Choroid plexus epithelial cell (primary cell): ENCODE measurements at regions not wholly inside any gene's neighbourhood (a gene's known extent, or its start where the extent isn't known, plus 50 kb on each side); places are given as distances from the start of the nearest gene placed in this dataset.
A peak's percentile ranks its signal among the peaks of the same experiment; 100 is the strongest.

Source experiments
- DNase-seq: peaks from one replicate; pipeline ENCODE4 v3.0.0-alpha.2; 2010; ENCODE audit warnings: low read depth
- H3K4me3 ChIP-seq: 2 replicates; pipeline ENCODE4 v1.5.1; 2011; ENCODE audit warnings: low read depth, mild to moderate bottlenecking, control low read depth, low read length, moderate library complexity
- CTCF ChIP-seq: conservative IDR thresholded peaks from 2 replicates; pipeline ENCODE4 v1.5.1; 2011; ENCODE audit warnings: low read depth, mild to moderate bottlenecking, control low read depth, inconsistent platforms, low read length, moderate library complexity

GRCh38 chr18:61957801-61958516, 65.2 kb upstream of the RNF152 start:
- DNase-seq: peak; percentile 55
- peak; percentile 65 for TF ChIP-seq CTCF
- H3K4me3 ChIP-seq: no peak overlapping the region

GRCh38 chr18:61955644-61956043, 62.8 kb upstream of the RNF152 start:
- H3K4me3 ChIP-seq: no peak overlapping the region
- no peak for DNase-seq
- no peak for TF ChIP-seq CTCF

GRCh38 chr18:61954096-61954746, 61.4 kb upstream of the RNF152 start:
- no peak overlapping the region for H3K4me3 ChIP-seq
- no peak for TF ChIP-seq CTCF
- DNase-seq: no peak

GRCh38 chr18:61953641-61954040, 60.8 kb upstream of the RNF152 start:
- TF ChIP-seq CTCF: no peak
- DNase-seq: no peak
- H3K4me3 ChIP-seq: no peak overlapping the region

GRCh38 chr18:61953161-61953560, 60.4 kb upstream of the RNF152 start:
- no peak overlapping the region for H3K4me3 ChIP-seq
- peak; percentile 19 for DNase-seq
- TF ChIP-seq CTCF: no peak

GRCh38 chr18:61951396-61951795, 58.6 kb upstream of the RNF152 start:
- TF ChIP-seq CTCF: no peak
- no peak for DNase-seq
- H3K4me3 ChIP-seq: no peak overlapping the region

GRCh38 chr18:61950371-61950770, 57.6 kb upstream of the RNF152 start:
- no peak for DNase-seq
- H3K4me3 ChIP-seq: no peak overlapping the region
- no peak for TF ChIP-seq CTCF
